ENCODE measurements at regions not wholly inside any gene's neighbourhood (a gene's known extent, or its start where the extent isn't known, plus 50 kb on each side); places are given as distances from the start of the nearest gene placed in this dataset.

DNA sequence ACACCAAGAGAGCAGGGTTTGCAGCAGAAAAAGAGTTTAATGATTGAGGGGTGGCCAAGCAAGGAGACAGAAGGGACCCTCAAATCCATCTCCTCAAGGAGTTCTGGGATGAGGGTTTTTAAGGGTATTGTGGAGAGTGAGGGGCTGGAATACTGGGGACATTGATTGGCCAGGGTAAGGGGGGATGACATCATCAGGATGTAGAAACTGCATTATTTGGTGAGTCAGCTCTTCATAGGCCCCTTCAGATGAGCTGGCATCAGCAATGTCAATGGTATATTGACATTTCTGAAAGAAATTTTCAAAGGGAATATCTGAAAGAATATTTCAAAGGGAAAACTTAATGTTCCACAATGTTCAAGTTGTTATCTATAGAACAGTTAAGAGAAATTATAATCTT lies 168.1 kb upstream of the SNX7 start:
- TF ChIP-seq YY1 (IDR thresholded peaks at IDR 0.05; ENCODE audit: low read depth, low read length) (no peak), GATAD2B (conservative IDR thresholded peaks at IDR 0.05; ENCODE audit: low read depth) (no peak), TAF1 (IDR thresholded peaks at IDR 0.05; ENCODE audit: borderline replicate concordance, low read depth, low read length) (no peak), CTCF (IDR thresholded peaks at IDR 0.05 in 2 of 3, conservative IDR thresholded peaks at IDR 0.05 in 1 of 3; ENCODE audit: control insufficient read depth in 2 of 3, extremely low read depth in 1 of 3, insufficient read depth in 1 of 3, low read depth in 3 of 3, low read length in 3 of 3) (no peak), POLR2A (IDR thresholded peaks at IDR 0.05; ENCODE audit: low read depth, low read length) (no peak), CEBPB (IDR thresholded peaks at IDR 0.05; ENCODE audit: borderline replicate concordance in 1 of 2, low read depth in 2 of 2, low read length in 2 of 2) (no peak), ATF3 (IDR thresholded peaks at IDR 0.05; ENCODE audit: borderline replicate concordance, extremely low read depth, low read depth, low read length) (no peak)
- TF ChIP-seq, protein P1, sequence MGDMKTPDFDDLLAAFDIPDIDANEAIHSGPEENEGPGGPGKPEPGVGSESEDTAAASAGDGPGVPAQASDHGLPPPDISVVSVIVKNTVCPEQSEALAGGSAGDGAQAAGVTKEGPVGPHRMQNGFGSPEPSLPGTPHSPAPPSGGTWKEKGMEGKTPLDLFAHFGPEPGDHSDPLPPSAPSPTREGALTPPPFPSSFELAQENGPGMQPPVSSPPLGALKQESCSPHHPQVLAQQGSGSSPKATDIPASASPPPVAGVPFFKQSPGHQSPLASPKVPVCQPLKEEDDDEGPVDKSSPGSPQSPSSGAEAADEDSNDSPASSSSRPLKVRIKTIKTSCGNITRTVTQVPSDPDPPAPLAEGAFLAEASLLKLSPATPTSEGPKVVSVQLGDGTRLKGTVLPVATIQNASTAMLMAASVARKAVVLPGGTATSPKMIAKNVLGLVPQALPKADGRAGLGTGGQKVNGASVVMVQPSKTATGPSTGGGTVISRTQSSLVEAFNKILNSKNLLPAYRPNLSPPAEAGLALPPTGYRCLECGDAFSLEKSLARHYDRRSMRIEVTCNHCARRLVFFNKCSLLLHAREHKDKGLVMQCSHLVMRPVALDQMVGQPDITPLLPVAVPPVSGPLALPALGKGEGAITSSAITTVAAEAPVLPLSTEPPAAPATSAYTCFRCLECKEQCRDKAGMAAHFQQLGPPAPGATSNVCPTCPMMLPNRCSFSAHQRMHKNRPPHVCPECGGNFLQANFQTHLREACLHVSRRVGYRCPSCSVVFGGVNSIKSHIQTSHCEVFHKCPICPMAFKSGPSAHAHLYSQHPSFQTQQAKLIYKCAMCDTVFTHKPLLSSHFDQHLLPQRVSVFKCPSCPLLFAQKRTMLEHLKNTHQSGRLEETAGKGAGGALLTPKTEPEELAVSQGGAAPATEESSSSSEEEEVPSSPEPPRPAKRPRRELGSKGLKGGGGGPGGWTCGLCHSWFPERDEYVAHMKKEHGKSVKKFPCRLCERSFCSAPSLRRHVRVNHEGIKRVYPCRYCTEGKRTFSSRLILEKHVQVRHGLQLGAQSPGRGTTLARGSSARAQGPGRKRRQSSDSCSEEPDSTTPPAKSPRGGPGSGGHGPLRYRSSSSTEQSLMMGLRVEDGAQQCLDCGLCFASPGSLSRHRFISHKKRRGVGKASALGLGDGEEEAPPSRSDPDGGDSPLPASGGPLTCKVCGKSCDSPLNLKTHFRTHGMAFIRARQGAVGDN (IDR thresholded peaks at IDR 0.05) = no peak

Data from GM12878 (cell line).